ENCODE measurements at regions not wholly inside any gene's neighbourhood (a gene's known extent, or its start where the extent isn't known, plus 50 kb on each side); places are given as distances from the start of the nearest gene placed in this dataset.

GRCh38 chr4:123556526-123556925 is 159.9 kb downstream of the SPRY1 start:
- no peak for TF ChIP-seq CTCF (IDR thresholded peaks at IDR 0.05; ENCODE audit: poor library complexity, severe bottlenecking)
- no peak for TF ChIP-seq EZH2 (IDR thresholded peaks at IDR 0.05; ENCODE audit: borderline replicate concordance, insufficient read depth, low read length, poor library complexity, severe bottlenecking)
- TF ChIP-seq RAD21 (conservative IDR thresholded peaks at IDR 0.05) = no peak
- TF ChIP-seq TAF1 (IDR thresholded peaks at IDR 0.05; ENCODE audit: low read depth) = no peak
- no peak for TF ChIP-seq POLR2AphosphoS5 (IDR thresholded peaks at IDR 0.05)
- TF ChIP-seq EP300 (conservative IDR thresholded peaks at IDR 0.05; ENCODE audit: poor library complexity, severe bottlenecking) = no peak

All from neural cell (in vitro differentiated cells).